ENCODE measurements at regions not wholly inside any gene's neighbourhood (a gene's known extent, or its start where the extent isn't known, plus 50 kb on each side); places are given as distances from the start of the nearest gene placed in this dataset.
"Not testable (repeated sequence)": the region's sequence is repeated elsewhere in the genome, so short reads cannot be mapped to it uniquely, and the experiment has no call there.

DNA sequence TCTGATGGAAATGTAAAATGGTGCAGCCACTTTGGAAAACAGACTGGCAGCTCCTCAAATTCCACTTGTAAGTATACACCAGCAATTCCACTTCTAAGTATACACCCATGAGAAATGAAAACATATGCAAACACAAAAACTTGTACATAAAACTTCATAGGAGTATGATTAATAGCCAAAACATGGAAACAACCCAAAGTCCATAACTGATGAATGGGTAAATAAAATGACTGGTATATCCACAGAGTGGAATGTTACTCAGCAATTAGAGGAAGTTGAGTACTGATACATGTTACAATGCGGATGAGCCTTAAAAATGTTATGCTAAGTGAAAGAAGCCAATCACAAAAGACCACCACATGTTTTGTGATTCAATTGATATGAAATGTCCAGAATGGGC is 99.8 kb upstream of the VOPP1 start:
- H3K9ac ChIP-seq (ENCODE audit: low read length in 3 of 3); FAIRE-seq; H3K27me3 ChIP-seq (ENCODE audit: control insufficient read depth, insufficient read depth, low read length); H3K27ac ChIP-seq (ENCODE audit: low read depth in 2 of 2, low read length in 2 of 2); intact Hi-C loops (cut with DNase I); H3K4me3 ChIP-seq (ENCODE audit: low read length in 3 of 3); H3K4me1 ChIP-seq (ENCODE audit: control insufficient read depth in 2 of 3, insufficient read depth in 2 of 3, low read depth in 1 of 3, low read length in 3 of 3); DNase-seq; H3K9me3 ChIP-seq (ENCODE audit: control insufficient read depth in 2 of 3, insufficient read depth in 1 of 3, low read length in 3 of 3); H3K36me3 ChIP-seq (ENCODE audit: control insufficient read depth in 2 of 3, insufficient read depth in 3 of 3, low read length in 3 of 3): not testable (repeated sequence)

GRCh38 chr7:55657654-55658053 is 85.4 kb upstream of the VOPP1 start:
- Histone ChIP-seq H3K36me3 (ENCODE audit: control insufficient read depth in 2 of 3, insufficient read depth in 3 of 3, low read length in 3 of 3) (no peaks in the 10 kb centered on the region), H3K4me1 (ENCODE audit: control insufficient read depth in 2 of 3, insufficient read depth in 2 of 3, low read depth in 1 of 3, low read length in 3 of 3) (no peaks in the 10 kb centered on the region), H3K9ac (ENCODE audit: low read length in 3 of 3) (no peak overlapping the region), H3K4me3 (ENCODE audit: low read length in 3 of 3) (no peak overlapping the region), H3K27me3 (ENCODE audit: control insufficient read depth, insufficient read depth, low read length) (no peaks in the 10 kb centered on the region), H3K27ac (ENCODE audit: low read depth in 2 of 2, low read length in 2 of 2) (no peak overlapping the region), H3K9me3 (ENCODE audit: control insufficient read depth in 2 of 3, insufficient read depth in 1 of 3, low read length in 3 of 3) (no peaks in the 10 kb centered on the region)
- no peak for TF ChIP-seq CTCF (IDR thresholded peaks at IDR 0.05; ENCODE audit: borderline replicate concordance, extremely low read depth, insufficient read depth)
- intact Hi-C loops (cut with DNase I), result no loop called here
- DNase-seq (no peak), FAIRE-seq (no peak)

DNA sequence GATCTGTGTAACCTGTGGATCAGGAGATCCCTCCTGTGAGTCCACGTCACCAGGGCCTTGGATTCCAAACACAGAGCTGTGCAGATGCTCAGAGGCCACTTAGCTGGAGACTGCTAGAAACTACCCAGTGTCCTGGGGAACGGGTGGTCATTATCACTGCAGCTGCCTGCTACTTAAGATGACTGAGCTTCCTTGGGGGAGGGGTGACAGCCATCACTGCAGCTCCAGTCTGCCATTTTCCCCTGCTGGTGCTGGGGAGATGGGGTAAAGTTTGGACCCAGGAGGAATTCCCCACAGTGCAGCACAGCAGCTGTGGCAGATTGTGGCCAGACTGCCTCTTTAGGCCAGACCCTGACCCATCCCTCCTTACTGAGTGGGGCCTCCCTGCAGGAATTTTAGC is 78.8 kb upstream of the VOPP1 start:
- intact Hi-C loops (cut with DNase I), result no loop called here
- no peak overlapping the region for H3K9ac ChIP-seq (ENCODE audit: low read length in 3 of 3)
- TF ChIP-seq CTCF (IDR thresholded peaks at IDR 0.05; ENCODE audit: borderline replicate concordance, extremely low read depth, insufficient read depth), result no peak
- H3K27ac ChIP-seq (ENCODE audit: low read depth in 2 of 2, low read length in 2 of 2), result no peak overlapping the region
- H3K9me3 ChIP-seq (ENCODE audit: control insufficient read depth in 2 of 3, insufficient read depth in 1 of 3, low read length in 3 of 3), result no peaks in the 10 kb centered on the region
- H3K4me1 ChIP-seq (ENCODE audit: control insufficient read depth in 2 of 3, insufficient read depth in 2 of 3, low read depth in 1 of 3, low read length in 3 of 3), result no peaks in the 10 kb centered on the region
- no peaks in the 10 kb centered on the region for H3K27me3 ChIP-seq (ENCODE audit: control insufficient read depth, insufficient read depth, low read length)
- FAIRE-seq (no peak), DNase-seq (no peak)
- H3K36me3 ChIP-seq (ENCODE audit: control insufficient read depth in 2 of 3, insufficient read depth in 3 of 3, low read length in 3 of 3), result no peaks in the 10 kb centered on the region
- H3K4me3 ChIP-seq (ENCODE audit: low read length in 3 of 3), result no peak overlapping the region

DNA sequence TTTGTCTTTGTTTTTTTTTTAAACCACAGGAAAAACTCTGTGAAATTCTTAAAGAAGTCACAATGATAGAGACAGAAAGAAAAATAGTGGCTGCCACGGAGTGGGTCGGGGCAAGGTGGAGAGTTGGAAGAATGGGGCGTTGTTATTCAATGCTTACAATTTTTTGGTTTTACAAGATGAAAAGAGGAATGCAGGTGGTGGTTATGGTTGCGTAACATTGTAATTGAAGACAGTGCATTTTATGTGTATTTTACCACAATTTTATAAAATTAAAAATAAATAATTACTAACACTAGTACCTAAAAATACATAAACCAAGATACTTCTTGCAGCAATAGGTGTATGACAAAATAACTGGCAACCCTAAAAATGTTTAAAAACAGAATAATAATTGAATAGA is 76.9 kb upstream of the VOPP1 start:
- H3K4me1 ChIP-seq (ENCODE audit: control insufficient read depth in 2 of 3, insufficient read depth in 2 of 3, low read depth in 1 of 3, low read length in 3 of 3), result no peaks in the 10 kb centered on the region
- H3K36me3 ChIP-seq (ENCODE audit: control insufficient read depth in 2 of 3, insufficient read depth in 3 of 3, low read length in 3 of 3), result no peaks in the 10 kb centered on the region
- FAIRE-seq (no peak), DNase-seq (no peak)
- no peak overlapping the region for H3K9ac ChIP-seq (ENCODE audit: low read length in 3 of 3)
- H3K9me3 ChIP-seq (ENCODE audit: control insufficient read depth in 2 of 3, insufficient read depth in 1 of 3, low read length in 3 of 3), result no peaks in the 10 kb centered on the region
- TF ChIP-seq CTCF (IDR thresholded peaks at IDR 0.05; ENCODE audit: borderline replicate concordance, extremely low read depth, insufficient read depth), result no peak
- H3K4me3 ChIP-seq (ENCODE audit: low read length in 3 of 3), result no peak overlapping the region
- H3K27ac ChIP-seq (ENCODE audit: low read depth in 2 of 2, low read length in 2 of 2), result no peak overlapping the region
- intact Hi-C loops (cut with DNase I), result loop anchor here (10.0 kb wide), 1 partner anchor 346 kb away; no protein-coding TSS in a partner anchor
- no peaks in the 10 kb centered on the region for H3K27me3 ChIP-seq (ENCODE audit: control insufficient read depth, insufficient read depth, low read length)

Measured in kidney (tissue), 13 donors.